Keratinocyte (primary cell): ENCODE measurements at regions not wholly inside any gene's neighbourhood (a gene's known extent, or its start where the extent isn't known, plus 50 kb on each side); places are given as distances from the start of the nearest gene placed in this dataset.

Experiments
- CTCF ChIP-seq, 3 experiments: IDR thresholded peaks in 1 of 3; conservative IDR thresholded peaks in 1 of 3; optimal IDR thresholded peaks in 1 of 3; 2 replicates in 2 of 3; 3 replicates in 1 of 3; pipeline versions ENCODE3 to v1.5.1; 2011; ENCODE audit warnings: low read length in 3 of 3, mild to moderate bottlenecking in 3 of 3, moderate library complexity in 2 of 3, control low read depth in 1 of 3, inconsistent platforms in 1 of 3; ENCODE audit not compliant: insufficient read depth in 2 of 3; ENCODE audit errors: extremely low read depth in 1 of 3
- EZH2 ChIP-seq: IDR thresholded peaks from one replicate; pipeline ENCODE4 v1.6.1; 2012; ENCODE audit warnings: inconsistent platforms, mild to moderate bottlenecking, low read length, moderate library complexity

GRCh38 chr4:152117933-152118507 lies 357.2 kb upstream of the GATB start:
- TF ChIP-seq CTCF (optimal IDR thresholded peaks at IDR 0.05 in 1 of 3, IDR thresholded peaks at IDR 0.05 in 1 of 3, conservative IDR thresholded peaks at IDR 0.05 in 1 of 3; ENCODE audit: extremely low read depth in 1 of 3, insufficient read depth in 2 of 3, low read length in 3 of 3) (no peak), EZH2 (no peak)
